Endothelial cell of umbilical vein (primary cell): ENCODE measurements at regions not wholly inside any gene's neighbourhood (a gene's known extent, or its start where the extent isn't known, plus 50 kb on each side); places are given as distances from the start of the nearest gene placed in this dataset.
A peak's percentile ranks its signal among the peaks of the same experiment; 100 is the strongest.
"Not testable (repeated sequence)": the region's sequence is repeated elsewhere in the genome, so short reads cannot be mapped to it uniquely, and the experiment has no call there.

Experiments
- BruUV-seq: library from RNA; stranded (reverse); fragments of 400-500 nt; replicated peaks from 2 replicates; lab custom pipeline; 2021; lab: Mats Ljungman, UMichigan
- CTCF ChIA-PET: fragments of 300-600, 350-600 bp; sonication (Branson Sonifier 250); formaldehyde crosslinking; loops from one replicate; lab custom pipeline; 2021; ENCODE audit warnings: antibody characterized with exemption, inconsistent platforms; lab: Charles Lee
- POLR2A ChIA-PET: fragments of 300-600, 350-600 bp; sonication (Branson Sonifier 250); formaldehyde crosslinking; loops from one replicate; lab custom pipeline; 2021; ENCODE audit warnings: antibody characterized with exemption, inconsistent platforms; lab: Charles Lee
- DNase-seq: peaks from one replicate; pipeline ENCODE4 v3.0.0-alpha.2; 2011; ENCODE audit warnings: low read depth, low spot score
- FAIRE-seq: peaks from 2 replicates; lab custom pipeline; 2011; peaks lifted over from hg19 to GRCh38; lab: Jason Lieb, UNC
- H2AFZ ChIP-seq: 2 replicates; pipeline ENCODE4 v1.6.0; 2012; ENCODE audit warnings: low read depth, low read length, control low read depth, inconsistent platforms
- H3K27ac ChIP-seq: 2 replicates; pipeline ENCODE4 v1.5.1; 2011; ENCODE audit warnings: low read depth, mild to moderate bottlenecking, control low read depth, low read length, moderate library complexity; ENCODE audit not compliant: insufficient read depth
- H3K27me3 ChIP-seq, 2 experiments: 2 replicates each; pipeline versions ENCODE4 v1.6.0 to v1.6.1; 2011; ENCODE audit warnings: low read length in 2 of 2, mixed read lengths in 1 of 2; ENCODE audit not compliant: control insufficient read depth in 2 of 2, insufficient read depth in 2 of 2
- H3K36me3 ChIP-seq, 2 experiments: 2 replicates in 1 of 2; 3 replicates in 1 of 2; pipeline ENCODE4 v1.5.1; 2011; ENCODE audit warnings: low read length in 2 of 2, mild to moderate bottlenecking in 1 of 2, moderate library complexity in 1 of 2; ENCODE audit not compliant: control insufficient read depth in 2 of 2, insufficient read depth in 2 of 2; ENCODE audit errors: extremely low read depth in 1 of 2
- H3K4me1 ChIP-seq: 3 replicates; pipeline ENCODE4 v1.5.1; 2011; ENCODE audit warnings: mild to moderate bottlenecking, low read length; ENCODE audit not compliant: control insufficient read depth, insufficient read depth; ENCODE audit errors: extremely low read depth
- H3K4me2 ChIP-seq: 2 replicates; pipeline ENCODE4 v1.6.1; 2011; ENCODE audit warnings: low read length, control low read depth, mixed read lengths; ENCODE audit not compliant: insufficient read depth
- H3K4me3 ChIP-seq, 3 experiments: fragments of 200-600 bp in 1 of 3; sonication (generic), shearing (Covaris generic) in 1 of 3; replicated peaks in 1 of 3; 2 replicates each; pipeline ENCODE4 v1.5.1; 2011 to 2016; ENCODE audit warnings: control low read depth in 3 of 3, low read length in 3 of 3, mild to moderate bottlenecking in 2 of 3, inconsistent platforms in 1 of 3, low read depth in 1 of 3, moderate library complexity in 1 of 3; ENCODE audit not compliant: insufficient read depth in 1 of 3
- H3K79me2 ChIP-seq: 2 replicates; pipeline ENCODE4 v1.6.0; 2012; ENCODE audit warnings: low read length, inconsistent platforms; ENCODE audit not compliant: control insufficient read depth, insufficient read depth
- H3K9ac ChIP-seq: replicated peaks from 2 replicates; pipeline ENCODE3; 2011; ENCODE audit warnings: low read length, control low read depth; ENCODE audit not compliant: insufficient read depth; ENCODE audit errors: extremely low read depth
- H3K9me1 ChIP-seq: replicated peaks from 3 replicates; pipeline ENCODE4 v1.6.0; 2011; ENCODE audit warnings: mild to moderate bottlenecking, low read length; ENCODE audit not compliant: control insufficient read depth, insufficient read depth; ENCODE audit errors: extremely low read depth
- H3K9me3 ChIP-seq: replicated peaks from 2 replicates; pipeline ENCODE4 v1.5.1; 2012; ENCODE audit warnings: low read length, inconsistent platforms; ENCODE audit not compliant: control insufficient read depth, insufficient read depth
- H4K20me1 ChIP-seq: replicated peaks from 2 replicates; pipeline ENCODE3; 2011; ENCODE audit warnings: mild to moderate bottlenecking, low read length; ENCODE audit not compliant: control insufficient read depth, insufficient read depth; ENCODE audit errors: extremely low read depth
- CTCF ChIP-seq, 2 donors: IDR thresholded peaks; 1 replicate in 1 of 2; 2 replicates in 1 of 2; pipeline ENCODE4 v1.5.1; 2011; ENCODE audit warnings: low read length in 2 of 2, mild to moderate bottlenecking in 2 of 2, moderate library complexity in 2 of 2, control low read depth in 1 of 2, inconsistent platforms in 1 of 2, low read depth in 1 of 2; ENCODE audit not compliant: insufficient read depth in 1 of 2; ENCODE audit errors: extremely low read depth in 1 of 2
- EZH2 ChIP-seq: IDR thresholded peaks from 2 replicates; pipeline ENCODE4 v1.6.1; 2012; ENCODE audit warnings: borderline replicate concordance, low read depth, mild to moderate bottlenecking, moderate library complexity, low read length, inconsistent platforms; ENCODE audit not compliant: severe bottlenecking
- FOS ChIP-seq: IDR thresholded peaks from 2 replicates; pipeline ENCODE4 v1.6.1; 2011; ENCODE audit warnings: mild to moderate bottlenecking, low read length, moderate library complexity, borderline replicate concordance; ENCODE audit not compliant: insufficient read depth
- GATA2 ChIP-seq: IDR thresholded peaks from 2 replicates; pipeline ENCODE4 v1.7.0; 2011; ENCODE audit warnings: low read depth, mild to moderate bottlenecking, moderate library complexity, mixed read lengths, low read length; ENCODE audit not compliant: insufficient read length, insufficient read depth
- JUN ChIP-seq: IDR thresholded peaks from 2 replicates; pipeline ENCODE4 v1.6.1; 2011; ENCODE audit warnings: borderline replicate concordance, low read depth; ENCODE audit not compliant: insufficient read length, insufficient read depth
- MAX ChIP-seq: IDR thresholded peaks from 2 replicates; pipeline ENCODE4 v1.6.1; 2011; ENCODE audit not compliant: insufficient read depth, insufficient read length
- MYC ChIP-seq: IDR thresholded peaks from one replicate; pipeline ENCODE4 v1.6.1; 2011; ENCODE audit warnings: mild to moderate bottlenecking, low read depth, low read length
- POLR2A ChIP-seq: IDR thresholded peaks from 2 replicates; pipeline ENCODE4 v1.6.1; 2012; ENCODE audit warnings: low read depth, mild to moderate bottlenecking, control low read depth, low read length
- POLR2AphosphoS5 ChIP-seq: IDR thresholded peaks from 2 replicates; pipeline ENCODE4 v1.6.1; 2012; ENCODE audit warnings: low read depth, mild to moderate bottlenecking, control low read depth, low read length, moderate library complexity; ENCODE audit not compliant: insufficient read depth
- dilution Hi-C: fragments of 300-500 bp; cut with MboI; formaldehyde crosslinking; loops from one replicate; pipeline ENCODE4 v1.15.0; 2019; ENCODE audit warnings: low sequenced_read_pairs; ENCODE audit not compliant: extremely low pct_ligation_motif_present
- intact Hi-C: fragments of 100-400 bp; cut with micrococcal nuclease; formaldehyde crosslinking; loops from one replicate; pipeline ENCODE4 v1.10.0; 2022

GRCh38 chr1:221858818-221859611 is 117.1 kb upstream of the DUSP10 start:
- Histone ChIP-seq H3K27me3 (peaks cover 5% of the 10 kb centered on the region in 2 experiments), H3K4me1 (no peaks in the 10 kb centered on the region), H3K79me2 (no peaks in the 10 kb centered on the region), H3K9me1 (no peaks in the 10 kb centered on the region), H4K20me1 (no peaks in the 10 kb centered on the region), H2AFZ (no peak overlapping the region), H3K4me3 (no peak overlapping the region), H3K4me2 (no peak overlapping the region), H3K36me3 (no peaks in the 10 kb centered on the region), H3K9ac (no peak overlapping the region), H3K27ac (no peak overlapping the region), H3K9me3 (no peaks in the 10 kb centered on the region)
- intact Hi-C loops: no loop called here
- TF ChIP-seq JUN (no peak), POLR2A (no peak), MYC (no peak), GATA2 (no peak), POLR2AphosphoS5 (no peak), EZH2 (no peak), CTCF (IDR thresholded peaks at IDR 0.05; ENCODE audit: extremely low read depth in 1 of 2, insufficient read depth in 1 of 2, low read depth in 1 of 2, low read length in 2 of 2) (no peak), FOS (no peak), MAX (no peak)
- dilution Hi-C loops: no loop called here
- no peak for FAIRE-seq
- ChIA-PET CTCF (interaction anchor here (1.1 to 1.4 kb wide), 3 partner anchors 12 to 117 kb away, joined by 4 read pairs; partner anchors contain the start of gene DUSP10), POLR2A (no interaction called here)
- DNase-seq: no peak
- BruUV-seq: no TSS peak

GRCh38 chr1:221857094-221857444 is 115.2 kb upstream of the DUSP10 start:
- H3K9me1 ChIP-seq, BruUV-seq, H3K4me3 ChIP-seq, H3K9me3 ChIP-seq, dilution Hi-C loops, H3K27me3 ChIP-seq, POLR2A ChIA-PET, H4K20me1 ChIP-seq, H2AFZ ChIP-seq, DNase-seq, H3K79me2 ChIP-seq, H3K4me2 ChIP-seq, H3K9ac ChIP-seq, H3K27ac ChIP-seq, H3K4me1 ChIP-seq, H3K36me3 ChIP-seq: not testable (repeated sequence)
- intact Hi-C loops: loop anchor here (1.0 kb wide), 1 partner anchor 115 kb away; the partner anchor contains the start of gene DUSP10
- FAIRE-seq: peak; percentile 93
- CTCF ChIA-PET: interaction anchor here (0.6 to 1.8 kb wide), 6 partner anchors 28 to 598 kb away, joined by 3 to 11 read pairs (median 4); partner anchors contain the start of gene DUSP10
